Right lobe of liver (tissue), 4 donors: ENCODE measurements at regions not wholly inside any gene's neighbourhood (a gene's known extent, or its start where the extent isn't known, plus 50 kb on each side); places are given as distances from the start of the nearest gene placed in this dataset.

Experiments used
- CTCF ChIP-seq, 4 donors: fragments of 200-600 bp in 3 of 4; fragments of 450-650 bp in 1 of 4; IDR thresholded peaks; one replicate each; pipeline versions ENCODE4 v1.5.1 to v1.8.0; 2016 to 2022; ENCODE audit warnings: antibody characterized with exemption in 4 of 4, mild to moderate bottlenecking in 2 of 4
- POLR2A ChIP-seq: fragments of 450-650 bp; IDR thresholded peaks from one replicate; pipeline ENCODE4 v1.6.1; 2017; ENCODE audit warnings: antibody characterized with exemption, mild to moderate bottlenecking
- donor health status: DM: no; HTN: no; CAD: no.
- donor health status: DM: no; HTN: no; CAD: no.
- donor health status: DM: no; HTN: yes; CAD: no.

GRCh38 chr3:104854468-104854867, 512.2 kb upstream of the ALCAM start:
- TF ChIP-seq CTCF (IDR thresholded peaks at IDR 0.05) (no peak), POLR2A (no peak)
